KOPT-K1 (cell line): ENCODE measurements at regions not wholly inside any gene's neighbourhood (a gene's known extent, or its start where the extent isn't known, plus 50 kb on each side); places are given as distances from the start of the nearest gene placed in this dataset.

Source experiments
- H3K27ac ChIP-seq: fragments of 200-600 bp; sonication (generic); 2 replicates; pipeline ENCODE4 v1.5.1; 2016; ENCODE audit warnings: antibody characterized with exemption, mild to moderate bottlenecking, low read depth, low read length; ENCODE audit not compliant: poor library complexity, severe bottlenecking
- H3K36me3 ChIP-seq: fragments of 200-600 bp; sonication (generic); 2 replicates; pipeline ENCODE4 v1.5.1; 2017; ENCODE audit warnings: antibody characterized with exemption, mild to moderate bottlenecking, low read length, moderate library complexity; ENCODE audit not compliant: insufficient read depth
- H3K9me3 ChIP-seq: fragments of 200-600 bp; sonication (generic); 2 replicates; pipeline ENCODE4 v1.5.1; 2017; ENCODE audit warnings: antibody characterized with exemption, low read length, mild to moderate bottlenecking; ENCODE audit not compliant: insufficient read depth, poor library complexity, severe bottlenecking

GRCh38 chr1:222266223-222267196, 281.4 kb downstream of the HHIPL2 start:
- Histone ChIP-seq H3K9me3 (no peaks in the 10 kb centered on the region), H3K36me3 (no peaks in the 10 kb centered on the region), H3K27ac (no peak overlapping the region)

- Histone ChIP-seq H3K9me3 (no peaks in the 10 kb centered on the region), H3K36me3 (no peaks in the 10 kb centered on the region), H3K27ac (no peak overlapping the region)
These were observed 284.1 kb downstream of the HHIPL2 start for GRCh38 chr1:222263791-222264190.

- Histone ChIP-seq H3K9me3 (peaks cover 3% of the 10 kb centered on the region), H3K27ac (no peak overlapping the region), H3K36me3 (no peaks in the 10 kb centered on the region)
These were observed 290.9 kb downstream of the HHIPL2 start for GRCh38 chr1:222257027-222257426.

GRCh38 chr1:222256058-222256457, 291.8 kb downstream of the HHIPL2 start:
- H3K27ac ChIP-seq = no peak overlapping the region
- H3K36me3 ChIP-seq = no peaks in the 10 kb centered on the region

GRCh38 chr1:222252788-222253187, 295.1 kb downstream of the HHIPL2 start:
- no peaks in the 10 kb centered on the region for H3K36me3 ChIP-seq
- H3K27ac ChIP-seq = no peak overlapping the region
- peaks cover 3% of the 10 kb centered on the region for H3K9me3 ChIP-seq

More at GRCh38 chr1:222256058-222256457, 291.8 kb downstream of the HHIPL2 start:
- H3K9me3 ChIP-seq = peaks cover 3% of the 10 kb centered on the region

GRCh38 chr1:222251847-222252246, 296.1 kb downstream of the HHIPL2 start:
- Histone ChIP-seq H3K36me3 (no peaks in the 10 kb centered on the region), H3K9me3 (peaks cover 3% of the 10 kb centered on the region), H3K27ac (no peak overlapping the region)

GRCh38 chr1:222250376-222250775, 297.5 kb downstream of the HHIPL2 start:
- Histone ChIP-seq H3K36me3 (no peaks in the 10 kb centered on the region), H3K27ac (no peak overlapping the region), H3K9me3 (peaks cover 3% of the 10 kb centered on the region)

- no peak overlapping the region for H3K27ac ChIP-seq
- H3K9me3 ChIP-seq = no peaks in the 10 kb centered on the region
- H3K36me3 ChIP-seq = no peaks in the 10 kb centered on the region
These were observed 300.0 kb downstream of the HHIPL2 start for GRCh38 chr1:222247811-222248310.

GRCh38 chr1:222247081-222247480, 300.8 kb downstream of the HHIPL2 start:
- no peak overlapping the region for H3K27ac ChIP-seq
- H3K36me3 ChIP-seq = no peaks in the 10 kb centered on the region
- H3K9me3 ChIP-seq = no peaks in the 10 kb centered on the region

- H3K27ac ChIP-seq = no peak overlapping the region
- no peaks in the 10 kb centered on the region for H3K9me3 ChIP-seq
- no peaks in the 10 kb centered on the region for H3K36me3 ChIP-seq
These were observed 304.0 kb downstream of the HHIPL2 start for GRCh38 chr1:222243902-222244301.

GRCh38 chr1:222242492-222242891, 305.4 kb downstream of the HHIPL2 start:
- Histone ChIP-seq H3K9me3 (no peaks in the 10 kb centered on the region), H3K27ac (no peak overlapping the region), H3K36me3 (no peaks in the 10 kb centered on the region)

- Histone ChIP-seq H3K27ac (no peak overlapping the region), H3K9me3 (no peaks in the 10 kb centered on the region), H3K36me3 (no peaks in the 10 kb centered on the region)
These were observed 306.5 kb downstream of the HHIPL2 start for GRCh38 chr1:222241410-222241809.

- H3K27ac ChIP-seq = no peak overlapping the region
These were observed 307.2 kb downstream of the HHIPL2 start for GRCh38 chr1:222240536-222241181.

GRCh38 chr1:222239130-222239529, 308.8 kb downstream of the HHIPL2 start:
- H3K9me3 ChIP-seq = no peaks in the 10 kb centered on the region
- H3K27ac ChIP-seq = no peak overlapping the region
- H3K36me3 ChIP-seq = no peaks in the 10 kb centered on the region

More at GRCh38 chr1:222240536-222241181, 307.2 kb downstream of the HHIPL2 start:
- H3K36me3 ChIP-seq = no peaks in the 10 kb centered on the region
- H3K9me3 ChIP-seq = no peaks in the 10 kb centered on the region

GRCh38 chr1:222234351-222234750, 313.6 kb downstream of the HHIPL2 start:
- Histone ChIP-seq H3K36me3 (no peaks in the 10 kb centered on the region), H3K27ac (no peak overlapping the region)

More at GRCh38 chr1:222234351-222234750, 313.6 kb downstream of the HHIPL2 start:
- no peaks in the 10 kb centered on the region for H3K9me3 ChIP-seq
